ENCODE measurements at regions not wholly inside any gene's neighbourhood (a gene's known extent, or its start where the extent isn't known, plus 50 kb on each side); places are given as distances from the start of the nearest gene placed in this dataset.
"Not testable (repeated sequence)": the region's sequence is repeated elsewhere in the genome, so short reads cannot be mapped to it uniquely, and the experiment has no call there.

DNA sequence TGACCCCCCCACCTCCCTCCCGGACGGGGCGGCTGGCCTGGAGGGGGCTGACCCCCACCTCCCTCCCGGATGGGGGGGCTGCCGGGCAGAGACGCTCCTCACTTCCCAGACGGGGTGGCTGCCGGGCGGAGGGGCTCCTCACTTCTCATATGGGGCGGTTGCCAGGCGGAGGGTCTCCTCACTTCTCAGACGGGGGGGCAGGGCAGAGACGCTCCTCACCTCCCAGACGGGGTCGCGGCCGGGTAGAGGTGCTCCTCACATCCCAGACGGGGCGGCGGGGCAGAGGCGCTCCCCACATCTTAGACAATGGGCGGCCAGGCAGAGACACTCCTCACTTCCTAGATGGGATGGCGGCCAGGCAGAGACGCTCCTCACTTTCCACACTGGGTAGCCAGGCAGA is 251.9 kb upstream of the PTBP2 start:
- H3K4me3 ChIP-seq (ENCODE audit: low read depth, low read length); DNase-seq (ENCODE audit: low read depth): not testable (repeated sequence)

- no peak overlapping the region for H3K4me3 ChIP-seq (ENCODE audit: low read depth, low read length)
- DNase-seq (ENCODE audit: low read depth): peak; percentile 16
These were observed 249.1 kb upstream of the PTBP2 start for GRCh38 chr1:96472471-96472870.

GRCh38 chr1:96473791-96474434 is 247.7 kb upstream of the PTBP2 start:
- no peak overlapping the region for H3K4me3 ChIP-seq (ENCODE audit: low read depth, low read length)
- DNase-seq (ENCODE audit: low read depth): peak; percentile 18

GRCh38 chr1:96474985-96475743 is 246.4 kb upstream of the PTBP2 start:
- H3K4me3 ChIP-seq (ENCODE audit: low read depth, low read length): no peak overlapping the region
- DNase-seq (ENCODE audit: low read depth): no peak

GRCh38 chr1:96475903-96476302 is 245.7 kb upstream of the PTBP2 start:
- H3K4me3 ChIP-seq (ENCODE audit: low read depth, low read length): no peak overlapping the region
- DNase-seq (ENCODE audit: low read depth): no peak

- DNase-seq (ENCODE audit: low read depth): no peak
- H3K4me3 ChIP-seq (ENCODE audit: low read depth, low read length): no peak overlapping the region
These were observed 243.4 kb upstream of the PTBP2 start for GRCh38 chr1:96478228-96478627.

GRCh38 chr1:96481409-96481808 is 240.2 kb upstream of the PTBP2 start:
- H3K4me3 ChIP-seq (ENCODE audit: low read depth, low read length): no peak overlapping the region
- no peak for DNase-seq (ENCODE audit: low read depth)

GRCh38 chr1:96482616-96483015 is 239.0 kb upstream of the PTBP2 start:
- no peak overlapping the region for H3K4me3 ChIP-seq (ENCODE audit: low read depth, low read length)
- no peak for DNase-seq (ENCODE audit: low read depth)

GRCh38 chr1:96487394-96487793 is 234.2 kb upstream of the PTBP2 start:
- DNase-seq (ENCODE audit: low read depth): peak; percentile 10
- no peak overlapping the region for H3K4me3 ChIP-seq (ENCODE audit: low read depth, low read length)

DNA sequence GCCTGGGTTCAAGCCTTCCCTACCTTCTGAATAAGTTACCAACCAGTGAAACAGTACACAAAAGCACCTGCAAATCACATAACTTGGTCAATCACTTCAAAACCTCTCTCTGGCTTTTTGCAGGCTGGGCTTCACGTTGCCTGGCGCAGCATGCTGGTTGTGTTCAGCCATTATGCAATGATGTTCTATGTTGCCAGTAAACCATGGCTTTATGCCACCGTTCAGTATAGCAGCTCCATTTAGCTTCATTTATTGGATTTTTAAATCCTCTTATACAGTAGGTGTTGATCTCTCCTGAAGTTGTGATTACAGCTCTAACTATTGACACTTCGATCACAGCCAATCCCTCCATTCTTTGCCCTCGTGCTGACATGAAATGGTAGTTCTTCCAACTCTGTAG is 233.6 kb upstream of the PTBP2 start:
- peak; percentile 20 for DNase-seq (ENCODE audit: low read depth)
- no peak overlapping the region for H3K4me3 ChIP-seq (ENCODE audit: low read depth, low read length)

DNA sequence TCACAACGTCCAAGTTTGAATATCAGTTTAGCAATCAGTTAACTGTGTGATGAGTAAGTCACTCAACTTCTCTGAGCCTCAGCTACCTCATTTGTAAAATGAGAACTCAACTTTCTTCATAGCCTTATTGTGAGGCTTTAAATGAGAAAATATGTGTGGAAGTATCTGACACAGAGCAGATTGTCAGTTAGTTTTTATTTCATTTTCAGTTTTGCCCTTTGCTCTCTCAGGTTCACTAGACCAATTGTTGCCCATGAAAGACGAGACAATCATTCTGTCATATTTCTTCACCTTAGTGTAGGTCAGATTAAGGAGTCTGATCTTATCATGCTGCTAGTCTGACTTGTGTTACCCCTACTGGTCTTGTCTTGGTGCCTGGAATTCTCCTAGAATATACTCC is 232.8 kb upstream of the PTBP2 start:
- H3K4me3 ChIP-seq (ENCODE audit: low read depth, low read length): no peak overlapping the region
- DNase-seq (ENCODE audit: low read depth): no peak

- DNase-seq (ENCODE audit: low read depth): peak; percentile 31
- H3K4me3 ChIP-seq (ENCODE audit: low read depth, low read length): no peak overlapping the region
These were observed 229.3 kb upstream of the PTBP2 start for GRCh38 chr1:96492236-96492635.

DNA sequence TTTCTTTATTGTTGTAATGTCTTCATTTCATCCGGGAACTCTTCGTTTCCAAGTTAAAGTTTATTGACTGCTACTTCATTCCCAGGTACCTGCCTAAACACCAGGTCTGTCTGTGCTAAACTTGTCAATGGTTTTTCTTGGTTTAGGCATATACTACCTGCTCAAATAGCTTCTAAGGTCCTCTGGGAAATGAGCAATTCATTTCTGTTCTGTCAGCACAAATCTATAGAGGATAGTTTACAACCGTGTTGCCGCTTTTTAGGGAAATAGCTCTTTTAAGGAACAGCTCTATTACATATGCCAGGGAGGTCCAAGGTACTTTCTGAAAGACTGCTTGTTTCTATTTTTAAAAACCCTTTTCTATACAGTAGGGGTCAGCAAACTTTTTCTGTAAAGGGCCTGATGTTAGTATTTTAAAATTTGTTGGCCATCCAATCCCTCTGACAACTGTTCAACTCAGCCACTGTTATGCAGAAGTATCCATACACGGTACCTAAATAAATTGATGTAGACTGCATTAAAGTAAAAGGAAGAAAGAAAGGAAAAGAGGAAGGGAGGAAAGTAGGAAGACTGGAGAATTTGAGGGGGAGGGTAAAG is 222.7 kb upstream of the PTBP2 start:
- no peak overlapping the region for H3K4me3 ChIP-seq (ENCODE audit: low read depth, low read length)
- DNase-seq (ENCODE audit: low read depth): no peak

GRCh38 chr1:96508233-96508632 is 213.4 kb upstream of the PTBP2 start:
- no peak for DNase-seq (ENCODE audit: low read depth)
- no peak overlapping the region for H3K4me3 ChIP-seq (ENCODE audit: low read depth, low read length)

GRCh38 chr1:96509339-96509738 is 212.2 kb upstream of the PTBP2 start:
- no peak for DNase-seq (ENCODE audit: low read depth)
- H3K4me3 ChIP-seq (ENCODE audit: low read depth, low read length): no peak overlapping the region

DNA sequence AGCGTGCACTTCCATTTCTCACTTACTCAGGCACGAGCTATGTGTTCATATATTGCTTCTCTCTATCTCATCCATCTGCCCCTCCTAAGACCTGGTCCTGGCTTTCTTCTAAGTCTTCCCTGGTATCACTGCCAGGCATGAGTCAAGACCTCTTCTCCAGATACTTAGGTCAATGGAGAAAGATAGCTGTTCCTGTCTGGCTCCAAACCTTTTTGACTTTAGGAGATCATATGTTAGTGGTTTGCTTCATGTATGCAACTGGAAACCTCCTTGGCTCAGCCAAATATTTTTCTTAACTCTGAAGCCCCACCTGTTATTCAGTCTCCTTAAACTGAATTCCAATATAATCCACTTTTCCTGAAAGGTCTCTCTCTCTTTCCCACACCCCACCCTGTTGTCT is 211.6 kb upstream of the PTBP2 start:
- no peak for DNase-seq (ENCODE audit: low read depth)
- no peak overlapping the region for H3K4me3 ChIP-seq (ENCODE audit: low read depth, low read length)

- H3K4me3 ChIP-seq (ENCODE audit: low read depth, low read length): no peak overlapping the region
- no peak for DNase-seq (ENCODE audit: low read depth)
These were observed 211.2 kb upstream of the PTBP2 start for GRCh38 chr1:96510391-96510790.

- DNase-seq (ENCODE audit: low read depth): no peak
- H3K4me3 ChIP-seq (ENCODE audit: low read depth, low read length): no peak overlapping the region
These were observed 210.7 kb upstream of the PTBP2 start for GRCh38 chr1:96510911-96511310.

- DNase-seq (ENCODE audit: low read depth): no peak
- H3K4me3 ChIP-seq (ENCODE audit: low read depth, low read length): no peak overlapping the region
These were observed 208.4 kb upstream of the PTBP2 start for GRCh38 chr1:96513136-96513535.

DNA sequence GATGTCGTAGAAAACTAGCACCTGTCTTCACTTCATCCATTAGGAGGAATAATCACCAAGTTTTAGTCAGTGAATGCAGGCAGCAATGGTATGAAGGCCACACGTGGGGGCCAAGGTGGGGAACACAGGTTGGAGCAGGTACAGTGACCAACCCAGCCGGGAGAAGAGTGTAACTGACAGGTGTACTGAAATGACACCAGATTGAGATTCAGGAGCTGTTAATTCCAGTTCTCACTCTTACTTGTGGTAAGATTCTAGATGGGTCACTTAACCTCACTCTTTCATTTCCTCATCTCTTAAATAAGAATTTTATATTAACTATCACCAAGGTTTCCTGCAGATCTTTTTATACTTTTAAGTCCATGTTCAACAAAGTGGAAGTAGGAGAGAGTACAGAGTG is 206.2 kb upstream of the PTBP2 start:
- no peak overlapping the region for H3K4me3 ChIP-seq (ENCODE audit: low read depth, low read length)
- no peak for DNase-seq (ENCODE audit: low read depth)

GRCh38 chr1:96515925-96516324 is 205.7 kb upstream of the PTBP2 start:
- no peak for DNase-seq (ENCODE audit: low read depth)
- H3K4me3 ChIP-seq (ENCODE audit: low read depth, low read length): no peak overlapping the region
